ENCODE measurements at regions not wholly inside any gene's neighbourhood (a gene's known extent, or its start where the extent isn't known, plus 50 kb on each side); places are given as distances from the start of the nearest gene placed in this dataset.

GRCh38 chr3:5057272-5057671 lies 64.8 kb upstream of the ARL8B start:
- DNase-seq (no peak), ATAC-seq (no peak)
- H3K9me3 Mint-ChIP-seq: no peaks in the 10 kb centered on the region
- no peak overlapping the region for H3K27ac Mint-ChIP-seq
- peaks cover 51% of the 10 kb centered on the region for H3K4me1 Mint-ChIP-seq
- peaks cover 16% of the 10 kb centered on the region for H3K27me3 Mint-ChIP-seq
- H3K4me3 Mint-ChIP-seq: no peak overlapping the region
- no peaks in the 10 kb centered on the region for H3K36me3 Mint-ChIP-seq (ENCODE audit: low read depth)

GRCh38 chr3:5057857-5058324 lies 64.2 kb upstream of the ARL8B start:
- no peaks in the 10 kb centered on the region for H3K36me3 Mint-ChIP-seq (ENCODE audit: low read depth)
- peaks cover 44% of the 10 kb centered on the region for H3K4me1 Mint-ChIP-seq
- H3K27ac Mint-ChIP-seq: no peak overlapping the region
- DNase-seq (peak; percentile 67), ATAC-seq (peak; percentile 90)
- peaks cover 16% of the 10 kb centered on the region for H3K27me3 Mint-ChIP-seq
- no peaks in the 10 kb centered on the region for H3K9me3 Mint-ChIP-seq
- no peak overlapping the region for H3K4me3 Mint-ChIP-seq

DNA sequence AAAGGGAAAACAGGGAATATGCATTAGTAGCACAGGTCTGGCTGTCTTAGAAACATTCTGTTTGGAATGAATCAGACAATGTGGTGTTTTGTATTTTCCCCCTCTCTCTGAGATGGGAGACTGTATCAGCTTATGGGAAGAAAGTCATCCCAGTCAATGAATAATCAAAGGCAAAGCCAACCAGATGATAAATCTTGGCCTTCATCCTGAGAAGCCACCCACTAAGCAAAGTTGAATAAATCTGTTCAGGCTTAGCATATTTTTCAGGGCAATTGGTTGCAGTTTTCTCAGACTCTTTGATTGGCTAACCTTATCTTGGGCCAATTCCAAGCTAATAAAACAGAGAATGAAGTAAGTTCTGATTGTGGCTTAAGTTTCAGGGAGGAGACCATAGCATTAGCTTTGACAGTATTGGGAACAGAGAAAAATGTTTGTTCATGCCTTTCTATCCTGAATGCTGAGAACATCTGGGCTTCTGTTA lies 63.6 kb upstream of the ARL8B start:
- Mint-ChIP-seq H3K27ac (no peak overlapping the region), H3K9me3 (no peaks in the 10 kb centered on the region), H3K4me3 (no peak overlapping the region), H3K4me1 (peaks cover 38% of the 10 kb centered on the region), H3K36me3 (ENCODE audit: low read depth) (no peaks in the 10 kb centered on the region), H3K27me3 (peaks cover 16% of the 10 kb centered on the region)
- DNase-seq: no peak
- ATAC-seq: no peak

- ATAC-seq (no peak), DNase-seq (no peak)
- Mint-ChIP-seq H3K36me3 (ENCODE audit: low read depth) (no peaks in the 10 kb centered on the region), H3K27me3 (peaks cover 16% of the 10 kb centered on the region), H3K4me1 (peaks cover 32% of the 10 kb centered on the region), H3K4me3 (no peak overlapping the region), H3K9me3 (no peaks in the 10 kb centered on the region), H3K27ac (no peak overlapping the region)
These were observed 62.3 kb upstream of the ARL8B start for GRCh38 chr3:5059782-5060181.

DNA sequence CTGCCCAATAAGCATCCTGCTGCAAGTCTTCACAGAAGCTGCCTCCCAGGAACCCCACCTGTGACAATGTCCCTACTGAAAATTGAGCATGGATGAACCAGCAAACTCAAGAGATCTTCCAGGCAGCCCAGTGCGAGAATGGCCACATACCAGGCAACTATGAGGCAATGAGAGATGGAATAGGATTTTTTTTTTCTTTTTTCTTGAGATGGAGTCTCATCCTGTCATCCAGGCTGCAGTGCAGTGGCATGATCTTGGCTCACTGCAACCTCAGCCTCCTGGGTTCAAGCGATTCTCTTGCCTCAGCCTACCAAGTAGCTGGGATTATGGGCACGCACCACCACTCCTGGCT lies 60.9 kb upstream of the ARL8B start:
- Mint-ChIP-seq H3K27ac (peak overlapping the region; percentile 37), H3K4me1 (peaks cover 21% of the 10 kb centered on the region), H3K9me3 (no peaks in the 10 kb centered on the region), H3K4me3 (no peak overlapping the region), H3K36me3 (ENCODE audit: low read depth) (no peaks in the 10 kb centered on the region), H3K27me3 (peaks cover 16% of the 10 kb centered on the region)
- no peak for ATAC-seq
- DNase-seq: no peak

DNA sequence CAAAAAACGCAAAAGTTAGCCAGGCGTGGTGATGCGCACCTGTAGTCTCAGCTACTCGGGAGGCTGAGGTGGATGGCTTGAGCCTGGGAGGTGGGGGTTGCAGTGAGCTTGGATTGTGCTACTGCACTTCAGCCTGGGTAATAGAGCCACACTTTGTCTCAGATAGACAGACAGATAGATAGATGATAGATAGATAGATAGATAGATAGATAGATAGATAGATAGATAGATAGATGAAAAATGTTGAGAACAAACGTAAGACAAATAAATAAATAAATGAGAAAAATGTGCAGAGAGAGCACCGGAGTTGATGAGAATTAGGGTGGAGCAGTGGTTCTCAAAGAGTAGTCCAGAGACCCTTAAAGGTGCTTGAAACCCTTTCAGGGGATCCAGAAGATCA lies 58.4 kb upstream of the ARL8B start:
- Mint-ChIP-seq H3K4me3 (no peak overlapping the region), H3K27me3 (peaks cover 16% of the 10 kb centered on the region), H3K27ac (no peak overlapping the region), H3K9me3 (no peaks in the 10 kb centered on the region), H3K4me1 (peaks cover 2% of the 10 kb centered on the region), H3K36me3 (ENCODE audit: low read depth) (no peaks in the 10 kb centered on the region)
- no peak for DNase-seq
- ATAC-seq: no peak

DNA sequence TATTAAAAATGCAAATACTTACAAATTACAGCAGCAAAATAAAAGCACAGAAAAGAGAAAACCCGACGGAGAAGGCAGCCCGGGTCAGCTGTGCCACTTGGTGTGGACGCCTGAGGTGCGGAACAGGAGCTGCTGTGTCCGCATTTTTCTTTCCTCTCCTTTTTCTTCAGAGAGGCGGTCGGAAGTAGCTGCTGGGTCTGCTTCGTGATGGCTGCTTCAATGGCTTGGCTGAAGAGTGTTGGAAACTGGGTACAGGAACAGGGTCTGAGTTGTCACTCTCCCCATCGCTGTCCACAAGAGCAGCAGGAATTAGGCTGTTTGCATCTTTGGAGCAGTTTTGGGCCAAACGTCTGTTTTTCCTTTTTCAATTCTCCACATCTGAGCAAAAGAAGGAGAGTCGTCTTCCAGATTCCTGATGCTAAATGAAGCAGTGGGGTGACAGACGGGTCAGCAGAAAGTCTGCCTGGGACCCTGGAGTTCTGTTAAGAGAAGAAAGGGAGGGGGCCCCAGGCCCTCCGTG lies 53.5 kb upstream of the ARL8B start:
- Mint-ChIP-seq H3K9me3 (no peaks in the 10 kb centered on the region), H3K4me3 (no peak overlapping the region), H3K27ac (no peak overlapping the region), H3K27me3 (peaks cover 7% of the 10 kb centered on the region), H3K4me1 (peaks cover 6% of the 10 kb centered on the region), H3K36me3 (ENCODE audit: low read depth) (no peaks in the 10 kb centered on the region)
- no peak for ATAC-seq
- DNase-seq: no peak

DNA sequence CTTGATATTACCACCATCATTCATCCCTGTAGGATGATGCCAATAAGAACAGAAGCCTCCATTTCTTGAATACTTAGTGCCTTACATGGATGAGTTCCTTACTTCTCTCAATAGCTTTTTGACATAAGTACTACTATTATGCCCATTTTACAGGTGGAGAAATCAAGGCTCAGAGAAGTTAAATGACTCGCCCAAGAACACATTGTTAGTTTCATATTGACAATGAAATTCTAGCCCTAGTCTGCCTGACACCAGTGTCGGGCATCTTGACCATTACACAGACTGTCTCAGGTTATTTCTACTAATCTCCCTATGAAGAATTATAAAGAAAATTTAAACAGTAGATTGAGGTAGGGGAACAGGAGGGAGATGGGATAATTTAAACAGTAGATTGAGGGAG lies 52.5 kb upstream of the ARL8B start:
- DNase-seq (no peak), ATAC-seq (no peak)
- Mint-ChIP-seq H3K36me3 (ENCODE audit: low read depth) (no peaks in the 10 kb centered on the region), H3K27ac (no peak overlapping the region), H3K27me3 (peaks cover 11% of the 10 kb centered on the region), H3K4me1 (peaks cover 6% of the 10 kb centered on the region), H3K9me3 (no peaks in the 10 kb centered on the region), H3K4me3 (no peak overlapping the region)

- peaks cover 6% of the 10 kb centered on the region for H3K4me1 Mint-ChIP-seq
- peaks cover 11% of the 10 kb centered on the region for H3K27me3 Mint-ChIP-seq
- DNase-seq (no peak), ATAC-seq (peak; percentile 52)
- H3K4me3 Mint-ChIP-seq: no peak overlapping the region
- no peak overlapping the region for H3K27ac Mint-ChIP-seq
- no peaks in the 10 kb centered on the region for H3K36me3 Mint-ChIP-seq (ENCODE audit: low read depth)
- H3K9me3 Mint-ChIP-seq: no peaks in the 10 kb centered on the region
These were observed 51.0 kb upstream of the ARL8B start for GRCh38 chr3:5071061-5071460.

DNA sequence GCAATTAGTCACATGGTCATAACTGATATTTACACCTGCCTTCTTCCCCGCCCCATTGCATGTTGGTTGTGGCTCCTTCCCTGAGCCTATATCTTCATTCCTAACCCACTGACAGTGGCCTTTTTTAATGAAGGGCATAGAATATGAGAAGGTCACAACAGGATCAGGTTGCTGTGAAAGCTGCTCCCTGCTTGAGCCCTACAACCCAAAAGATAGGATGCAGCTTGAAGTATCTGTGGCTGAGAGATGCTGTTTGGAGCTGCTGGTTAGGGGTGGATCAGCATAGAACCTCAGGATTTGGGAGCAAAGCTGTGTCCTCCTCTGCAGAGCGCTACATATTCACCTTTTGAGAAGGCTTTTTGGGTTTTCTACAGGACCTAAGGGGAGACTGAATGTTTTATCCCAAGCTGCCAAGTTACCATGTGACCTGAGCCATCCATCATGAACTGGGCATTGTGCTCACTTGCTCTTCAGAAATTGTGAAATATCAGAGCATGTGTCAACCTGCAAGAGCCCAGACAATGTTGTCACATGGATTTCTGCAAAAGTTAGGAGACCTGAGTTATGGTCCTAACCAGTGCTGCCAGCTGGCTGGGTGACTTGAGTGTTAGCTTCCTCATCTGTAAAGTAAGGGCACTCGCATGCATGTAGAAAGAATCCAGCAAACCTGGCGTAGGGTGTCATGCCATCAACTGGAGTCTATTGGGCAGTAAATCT lies 49.8 kb upstream of the ARL8B start:
- Mint-ChIP-seq H3K36me3 (ENCODE audit: low read depth) (no peaks in the 10 kb centered on the region), H3K27ac (no peak overlapping the region), H3K27me3 (peaks cover 11% of the 10 kb centered on the region), H3K4me3 (no peak overlapping the region), H3K4me1 (peaks cover 6% of the 10 kb centered on the region), H3K9me3 (no peaks in the 10 kb centered on the region)
- ATAC-seq: no peak
- DNase-seq: no peak

Measured in activated naive CD8-positive, alpha-beta T cell treated with anti-CD3 and anti-CD28 coated beads, Interleukin-2, amount 50 U/mL, for 24 hours (primary cell).